HUES64 (cell line): ENCODE measurements at regions not wholly inside any gene's neighbourhood (a gene's known extent, or its start where the extent isn't known, plus 50 kb on each side); places are given as distances from the start of the nearest gene placed in this dataset.
"Not testable (repeated sequence)": the region's sequence is repeated elsewhere in the genome, so short reads cannot be mapped to it uniquely, and the experiment has no call there.

Experiments used
- H3K27ac ChIP-seq: 2 replicates; pipeline ENCODE4 v1.7.0; 2013; ENCODE audit warnings: low read depth, low read length, inconsistent platforms
- H3K27me3 ChIP-seq: 2 replicates; pipeline ENCODE4 v1.6.1; 2013; ENCODE audit warnings: mild to moderate bottlenecking, low read length; ENCODE audit not compliant: insufficient read depth
- H3K36me3 ChIP-seq: 2 replicates; pipeline ENCODE4 v1.6.1; 2013; ENCODE audit warnings: mild to moderate bottlenecking, low read length; ENCODE audit not compliant: insufficient read depth
- H3K4me1 ChIP-seq: 2 replicates; pipeline ENCODE4 v1.6.1; 2013; ENCODE audit warnings: mild to moderate bottlenecking, low read length, moderate library complexity; ENCODE audit not compliant: insufficient read depth
- H3K4me3 ChIP-seq: 2 replicates; pipeline ENCODE4 v1.5.1; 2013; ENCODE audit warnings: mild to moderate bottlenecking, low read length, moderate library complexity
- H3K9ac ChIP-seq: 2 replicates; pipeline ENCODE4 v1.6.1; 2013; ENCODE audit warnings: mild to moderate bottlenecking, low read depth, low read length
- H3K9me3 ChIP-seq: 2 replicates; pipeline ENCODE4 v1.6.1; 2013; ENCODE audit warnings: low read depth, low read length; ENCODE audit not compliant: insufficient read depth
- WGBS: fragments of 150-250, 120-280 bp; methylation state at CpG from one replicate; pipeline ENCODE4 v1.1.7; 2013; ENCODE audit warnings: missing lambda C conversion rate; 5-methylcytosine and 5-hydroxymethylcytosine counted together

- WGBS, result 38% methylated on average over 5 of the region's 5 CpGs
- H3K4me3 ChIP-seq, result no peak overlapping the region
- H3K27ac ChIP-seq, result peak overlapping the region; percentile 54; the same call in 1 of the 2 replicates
- H3K9me3 ChIP-seq, result no peaks in the 10 kb centered on the region
- H3K9ac ChIP-seq, result no peak overlapping the region
- no peaks in the 10 kb centered on the region for H3K27me3 ChIP-seq
- H3K4me1 ChIP-seq, result peaks cover 13% of the 10 kb centered on the region
- H3K36me3 ChIP-seq, result no peaks in the 10 kb centered on the region
Observed at GRCh38 chr7:33790746-33791145, 114.6 kb upstream of the BMPER start.

- Histone ChIP-seq H3K4me3 (no peak overlapping the region), H3K27ac (no peak overlapping the region), H3K4me1 (peaks cover 13% of the 10 kb centered on the region), H3K9ac (no peak overlapping the region), H3K9me3 (no peaks in the 10 kb centered on the region), H3K27me3 (no peaks in the 10 kb centered on the region), H3K36me3 (no peaks in the 10 kb centered on the region)
- WGBS, result 100% methylated on average over 2 of the region's 2 CpGs
Observed at GRCh38 chr7:33792041-33792440, 113.3 kb upstream of the BMPER start.

GRCh38 chr7:33792547-33793105, 112.7 kb upstream of the BMPER start:
- Histone ChIP-seq H3K27ac (no peak overlapping the region), H3K27me3 (no peaks in the 10 kb centered on the region), H3K36me3 (no peaks in the 10 kb centered on the region), H3K9ac (no peak overlapping the region), H3K9me3 (no peaks in the 10 kb centered on the region), H3K4me1 (peaks cover 13% of the 10 kb centered on the region), H3K4me3 (no peak overlapping the region)
- WGBS, result 95% methylated on average over 4 of the region's 4 CpGs

- no peak overlapping the region for H3K9ac ChIP-seq
- 93% methylated on average over 2 of the region's 2 CpGs for WGBS
- H3K27me3 ChIP-seq, result no peaks in the 10 kb centered on the region
- H3K27ac ChIP-seq, result no peak overlapping the region
- no peak overlapping the region for H3K4me3 ChIP-seq
- peaks cover 13% of the 10 kb centered on the region for H3K4me1 ChIP-seq
- H3K9me3 ChIP-seq, result no peaks in the 10 kb centered on the region
- H3K36me3 ChIP-seq, result no peaks in the 10 kb centered on the region
Observed at GRCh38 chr7:33793616-33794015, 111.7 kb upstream of the BMPER start.

GRCh38 chr7:33794419-33794818, 110.9 kb upstream of the BMPER start:
- Histone ChIP-seq H3K36me3 (no peaks in the 10 kb centered on the region), H3K9me3 (no peaks in the 10 kb centered on the region), H3K9ac (no peak overlapping the region), H3K27me3 (no peaks in the 10 kb centered on the region), H3K4me3 (no peak overlapping the region), H3K4me1 (peaks cover 13% of the 10 kb centered on the region), H3K27ac (no peak overlapping the region)
- WGBS, result over 99% methylated on average over 5 of the region's 6 CpGs

- H3K4me3 ChIP-seq, result no peak overlapping the region
- H3K36me3 ChIP-seq, result no peaks in the 10 kb centered on the region
- no peak overlapping the region for H3K9ac ChIP-seq
- H3K27me3 ChIP-seq, result no peaks in the 10 kb centered on the region
- no peak overlapping the region for H3K27ac ChIP-seq
- 93% methylated on average over 6 of the region's 6 CpGs for WGBS
- H3K4me1 ChIP-seq, result peaks cover 13% of the 10 kb centered on the region
- H3K9me3 ChIP-seq, result no peaks in the 10 kb centered on the region
Observed at GRCh38 chr7:33794959-33795358, 110.4 kb upstream of the BMPER start.

- 100% methylated on average over 1 of the region's 1 CpG for WGBS
- no peaks in the 10 kb centered on the region for H3K9me3 ChIP-seq
- H3K27ac ChIP-seq, result no peak overlapping the region
- no peak overlapping the region for H3K4me3 ChIP-seq
- H3K27me3 ChIP-seq, result no peaks in the 10 kb centered on the region
- no peaks in the 10 kb centered on the region for H3K36me3 ChIP-seq
- no peak overlapping the region for H3K9ac ChIP-seq
- H3K4me1 ChIP-seq, result no peaks in the 10 kb centered on the region
Observed at GRCh38 chr7:33796538-33796937, 108.8 kb upstream of the BMPER start.

- not testable (repeated sequence) for H3K36me3 ChIP-seq, H3K4me1 ChIP-seq, H3K27me3 ChIP-seq, H3K4me3 ChIP-seq, H3K27ac ChIP-seq, H3K9me3 ChIP-seq, H3K9ac ChIP-seq
- WGBS, result 95% methylated on average over 6 of the region's 6 CpGs
Observed at GRCh38 chr7:33797512-33797911, 107.8 kb upstream of the BMPER start.

GRCh38 chr7:33798686-33799325, 106.5 kb upstream of the BMPER start:
- no peak overlapping the region for H3K4me3 ChIP-seq
- H3K9me3 ChIP-seq, result no peaks in the 10 kb centered on the region
- H3K36me3 ChIP-seq, result no peaks in the 10 kb centered on the region
- H3K9ac ChIP-seq, result no peak overlapping the region
- 90% methylated on average over 5 of the region's 5 CpGs for WGBS
- no peaks in the 10 kb centered on the region for H3K4me1 ChIP-seq
- no peaks in the 10 kb centered on the region for H3K27me3 ChIP-seq
- no peak overlapping the region for H3K27ac ChIP-seq

- H3K36me3 ChIP-seq, result no peaks in the 10 kb centered on the region
- WGBS, result 95% methylated on average over 2 of the region's 2 CpGs
- H3K4me1 ChIP-seq, result no peaks in the 10 kb centered on the region
- no peak overlapping the region for H3K4me3 ChIP-seq
- H3K9ac ChIP-seq, result no peak overlapping the region
- no peaks in the 10 kb centered on the region for H3K27me3 ChIP-seq
- no peak overlapping the region for H3K27ac ChIP-seq
- H3K9me3 ChIP-seq, result no peaks in the 10 kb centered on the region
Observed at GRCh38 chr7:33799766-33800165, 105.6 kb upstream of the BMPER start.

GRCh38 chr7:33802600-33802999, 102.7 kb upstream of the BMPER start:
- WGBS, result 92% methylated on average over 3 of the region's 3 CpGs
- no peaks in the 10 kb centered on the region for H3K27me3 ChIP-seq
- H3K36me3 ChIP-seq, result no peaks in the 10 kb centered on the region
- no peaks in the 10 kb centered on the region for H3K4me1 ChIP-seq
- H3K9me3 ChIP-seq, result no peaks in the 10 kb centered on the region
- H3K27ac ChIP-seq, result no peak overlapping the region
- no peak overlapping the region for H3K9ac ChIP-seq
- no peak overlapping the region for H3K4me3 ChIP-seq
